T-helper 2 cell (primary cell): ENCODE measurements at regions not wholly inside any gene's neighbourhood (a gene's known extent, or its start where the extent isn't known, plus 50 kb on each side); places are given as distances from the start of the nearest gene placed in this dataset.
"Not testable (repeated sequence)": the region's sequence is repeated elsewhere in the genome, so short reads cannot be mapped to it uniquely, and the experiment has no call there.

Experiments
- DNase-seq, 5 experiments: peaks; one replicate each; pipeline versions ENCODE4 v3.0.0 to v3.0.0-alpha.2; 2012 to 2022

DNA sequence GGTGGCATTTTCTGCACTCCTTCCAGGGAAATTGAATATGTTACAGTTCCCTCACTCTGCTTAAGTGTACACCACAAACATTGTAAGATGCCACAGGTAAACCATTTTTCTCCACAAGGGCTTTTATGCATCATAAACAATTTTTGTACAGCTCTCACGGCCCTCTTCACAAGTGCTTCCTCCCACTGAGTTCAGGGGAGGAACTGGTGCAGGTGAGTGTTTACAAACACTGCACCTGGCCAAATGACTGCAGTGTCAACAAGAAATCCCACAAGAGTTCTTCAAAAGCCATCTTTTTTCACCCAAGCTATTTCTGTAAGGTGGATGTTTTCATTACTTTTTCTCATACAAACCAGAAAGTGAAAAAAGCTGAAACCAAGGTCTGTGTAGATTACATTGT is 973.2 kb downstream of the AACS start:
- no peak for DNase-seq

- no peak for DNase-seq
Observed at GRCh38 chr12:126040307-126040706, 975.1 kb downstream of the AACS start.

DNA sequence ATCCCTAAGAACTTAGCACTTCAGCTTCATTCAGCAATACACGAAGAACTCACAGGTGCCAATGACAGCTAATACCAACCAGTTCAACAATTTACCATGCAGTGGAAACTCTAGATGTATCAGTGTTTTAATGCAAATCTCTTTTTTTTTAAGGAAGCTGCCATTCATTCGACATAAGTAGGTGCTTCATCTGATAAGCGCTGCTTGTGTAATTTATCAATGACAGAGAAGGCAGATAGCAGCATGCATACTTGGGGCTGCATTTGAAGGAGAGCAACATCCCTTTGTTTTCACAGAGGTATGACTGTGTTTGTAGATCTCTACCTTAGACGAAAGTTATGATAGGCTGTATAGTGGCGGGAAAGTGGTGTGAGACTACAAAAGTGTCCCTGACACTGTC is 977.1 kb downstream of the AACS start:
- DNase-seq: no peak

GRCh38 chr12:126049501-126049900 is 984.3 kb downstream of the AACS start:
- DNase-seq: not testable (repeated sequence)

DNA sequence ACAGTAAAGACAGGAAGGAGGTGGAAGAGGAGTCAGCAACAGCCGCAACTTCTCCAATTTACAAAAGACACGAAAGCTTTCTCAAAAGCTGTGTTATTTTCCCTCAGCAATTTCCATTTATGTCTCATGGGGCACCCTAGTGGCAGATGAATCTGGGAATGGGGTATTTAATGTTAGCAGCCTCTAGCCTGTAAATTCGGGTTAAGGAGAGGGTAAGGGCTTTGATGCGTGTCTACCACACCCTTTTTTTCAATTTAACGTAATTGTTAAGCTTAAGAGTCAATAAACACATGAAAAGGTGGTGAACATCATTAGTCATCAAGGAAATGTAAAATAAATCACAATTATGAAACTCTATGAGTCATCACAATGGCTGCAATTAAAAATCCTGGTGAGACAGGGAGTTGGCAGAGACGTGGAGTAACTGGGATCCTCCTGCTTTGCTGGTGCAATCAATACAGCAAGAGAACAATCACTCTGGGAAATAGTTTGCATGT is 986.4 kb downstream of the AACS start:
- DNase-seq: no peak

GRCh38 chr12:126055521-126055920 is 990.3 kb downstream of the AACS start:
- DNase-seq: no peak

GRCh38 chr12:126061777-126062176 is 996.5 kb downstream of the AACS start:
- no peak for DNase-seq

GRCh38 chr12:126064028-126064427 is 998.8 kb downstream of the AACS start:
- no peak for DNase-seq

DNA sequence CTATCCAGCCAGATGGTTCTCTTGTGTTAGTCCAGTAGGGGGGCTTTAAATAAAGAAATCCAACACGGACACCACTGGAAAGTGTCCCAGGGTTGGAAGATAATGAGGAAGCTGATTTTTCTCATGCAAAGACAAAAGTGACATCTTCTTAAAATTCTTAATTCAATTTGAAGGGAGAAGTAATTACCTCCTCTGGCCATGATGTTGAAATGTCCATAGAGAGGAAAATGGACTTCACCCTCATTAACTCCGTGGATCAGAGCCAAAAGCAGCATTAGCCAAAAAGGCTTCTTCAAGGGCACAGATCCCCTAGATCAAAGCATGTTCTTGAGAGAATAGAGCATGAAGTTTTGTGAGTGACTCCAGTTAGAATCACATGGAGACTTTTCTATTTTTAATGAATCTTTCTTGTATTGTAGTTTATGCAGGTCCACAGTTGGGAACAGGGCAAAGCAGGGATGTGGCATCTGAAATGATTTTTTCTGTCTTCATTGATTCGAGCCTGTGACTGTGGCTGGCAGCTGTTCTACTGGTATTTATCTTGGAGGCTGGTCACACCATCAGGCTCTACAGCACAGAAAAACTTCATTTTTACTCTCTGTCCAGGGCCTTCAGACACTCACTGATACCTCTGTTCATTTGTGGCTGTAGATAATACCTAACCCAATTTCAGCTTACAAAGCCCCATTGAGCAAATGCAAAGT is 1002.5 kb downstream of the AACS start:
- DNase-seq: no peak

DNA sequence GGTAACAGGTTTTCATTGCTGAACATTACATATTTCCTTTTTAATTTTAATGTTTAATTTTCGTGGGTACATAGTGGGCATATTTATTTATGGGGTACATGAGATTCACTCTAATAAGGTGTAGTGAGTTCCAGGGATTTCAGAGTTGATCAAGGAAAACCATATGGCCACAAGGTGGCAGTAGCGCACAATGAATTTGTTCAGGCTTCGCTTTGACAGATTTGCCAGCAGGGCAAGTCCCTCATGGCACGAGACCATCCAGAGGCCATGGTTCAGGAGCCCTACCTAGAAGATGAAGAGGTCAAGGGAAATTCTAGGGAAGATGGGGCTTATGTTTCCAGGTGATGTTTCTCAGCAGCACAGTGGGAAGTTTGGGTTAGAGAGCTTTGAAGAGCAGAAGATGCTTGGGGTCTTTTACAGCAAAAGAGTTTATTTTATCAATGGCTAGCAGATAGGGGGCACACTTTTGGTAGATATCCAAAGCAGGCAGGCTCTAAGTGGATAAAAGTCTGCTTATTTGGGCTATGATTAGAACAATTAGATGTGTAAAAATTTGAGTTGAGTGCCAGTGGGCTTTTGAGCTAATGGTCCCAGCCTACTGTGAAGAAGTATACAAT is 1004.4 kb downstream of the AACS start:
- DNase-seq: peak in 3 of 5 experiments; percentile 2 to 50 (median 5)

DNA sequence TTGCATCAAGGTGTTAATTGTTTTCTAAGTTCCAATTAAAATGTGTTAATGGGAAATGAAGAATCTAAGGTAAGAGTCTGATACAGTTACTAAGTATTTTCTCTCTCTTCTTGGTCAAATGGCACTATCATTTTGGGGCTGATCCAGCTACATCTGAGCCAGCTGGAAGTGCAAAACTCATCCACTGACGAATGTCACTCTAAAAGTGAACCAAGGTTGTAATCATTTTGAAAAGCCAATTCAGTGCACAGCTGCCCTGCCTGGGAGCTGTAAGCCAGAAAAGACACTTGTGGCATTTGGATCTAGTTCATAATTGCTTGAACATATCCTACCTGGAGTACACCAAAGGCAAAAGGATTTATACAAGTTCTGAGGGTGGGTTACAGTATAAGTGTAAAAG is 1011.3 kb downstream of the AACS start:
- DNase-seq: no peak

- DNase-seq: no peak
Observed at GRCh38 chr12:126083926-126084325, 1018.7 kb downstream of the AACS start.

- DNase-seq: no peak
Observed at GRCh38 chr12:126084480-126084879, 1019.2 kb downstream of the AACS start.

DNA sequence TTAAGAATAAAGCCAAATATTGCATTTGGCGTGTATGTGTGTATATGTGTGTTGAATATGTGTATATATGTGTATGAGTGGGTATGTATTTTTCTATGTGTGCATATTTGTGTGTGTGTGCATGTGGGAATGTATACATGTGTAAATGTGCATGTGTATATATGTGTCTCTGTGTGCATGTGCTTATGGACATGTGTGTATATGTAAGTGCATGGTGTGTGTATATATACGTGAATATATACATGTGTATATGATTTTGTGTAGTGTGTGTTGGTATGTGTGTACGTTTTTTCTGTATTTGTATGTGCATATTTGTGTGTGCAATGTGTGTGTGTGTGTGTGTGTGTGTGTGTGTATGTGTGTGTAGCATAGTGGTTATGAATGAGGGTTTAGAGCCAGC is 1021.0 kb downstream of the AACS start:
- no peak for DNase-seq

- no peak for DNase-seq
Observed at GRCh38 chr12:126087692-126088091, 1022.5 kb downstream of the AACS start.

- no peak for DNase-seq
Observed at GRCh38 chr12:126093908-126094307, 1028.7 kb downstream of the AACS start.

DNA sequence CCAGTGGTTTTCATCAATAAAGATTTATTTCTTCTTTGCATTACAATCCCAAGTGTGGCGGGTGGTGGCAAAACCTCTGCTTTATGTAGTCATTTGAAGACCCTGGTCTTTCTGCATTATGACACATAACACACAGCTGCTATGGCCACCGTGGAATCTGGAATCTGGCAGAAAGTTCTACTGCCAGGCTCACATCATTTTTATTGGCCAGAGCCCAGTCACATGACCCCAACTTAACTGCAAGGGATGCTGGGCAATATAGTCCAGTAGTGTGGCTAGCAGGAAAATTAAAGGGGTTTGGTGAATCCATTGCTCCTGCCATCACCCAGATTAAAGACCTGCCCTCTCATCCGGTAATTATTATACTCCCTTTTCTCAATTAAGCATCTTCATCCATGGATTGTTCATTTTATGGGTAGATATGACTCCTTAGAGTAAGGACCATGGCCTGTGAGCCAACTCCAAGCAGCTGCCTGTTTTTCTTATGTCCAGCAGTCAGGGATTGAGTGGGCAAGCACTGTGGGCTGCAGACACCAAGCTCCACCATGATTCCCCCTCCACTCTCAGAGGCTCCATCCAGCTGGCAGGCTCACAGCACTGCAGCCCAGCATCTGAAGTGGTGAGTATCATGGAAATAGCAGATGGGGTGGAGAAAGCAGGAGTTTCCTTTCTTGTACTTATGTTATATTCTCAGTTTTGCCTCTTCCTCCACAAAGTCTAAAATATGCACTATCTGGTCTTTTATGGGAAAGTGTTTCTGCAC is 1030.7 kb downstream of the AACS start:
- DNase-seq: no peak

GRCh38 chr12:126106706-126107105 is 1041.5 kb downstream of the AACS start:
- DNase-seq: no peak

GRCh38 chr12:126107659-126108058 is 1042.4 kb downstream of the AACS start:
- no peak for DNase-seq

DNA sequence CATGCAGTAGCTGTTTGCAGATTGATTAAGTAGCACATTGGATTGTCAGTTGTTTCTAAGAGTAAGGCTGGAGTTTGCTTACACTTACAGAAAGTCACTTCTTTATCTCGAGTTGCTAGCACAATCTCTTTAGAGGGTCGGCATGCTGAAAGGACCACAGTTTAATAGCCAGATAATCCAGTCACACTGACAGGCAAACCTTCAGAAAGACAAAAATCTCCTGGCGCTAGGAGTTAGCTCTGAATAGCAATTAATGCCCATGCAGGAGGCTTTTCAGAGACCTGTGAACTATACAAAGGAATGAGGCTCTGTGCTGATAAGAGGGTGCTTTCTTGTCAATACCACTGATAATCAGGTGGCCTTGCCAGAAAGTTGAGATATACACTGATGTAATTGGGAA is 1043.0 kb downstream of the AACS start:
- no peak for DNase-seq

DNA sequence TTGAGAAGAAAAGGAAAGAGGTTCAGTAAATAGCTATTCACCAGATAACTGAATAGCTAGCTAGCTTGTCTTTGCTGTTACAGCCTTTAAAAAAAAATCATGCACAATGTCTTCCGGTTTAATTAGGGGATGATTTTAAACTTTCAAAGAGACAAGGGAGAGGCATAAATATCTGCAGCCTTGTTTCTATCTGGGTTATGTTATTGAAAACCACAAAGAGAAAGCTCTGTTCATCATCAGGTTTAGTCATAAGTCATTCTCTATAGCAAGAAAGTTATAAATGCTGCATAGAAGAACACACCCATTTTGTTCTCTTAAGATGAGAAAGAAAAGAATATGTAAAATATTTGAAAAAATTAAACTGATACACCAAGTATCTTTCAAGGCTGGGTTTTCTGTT is 1046.9 kb downstream of the AACS start:
- DNase-seq: no peak

DNA sequence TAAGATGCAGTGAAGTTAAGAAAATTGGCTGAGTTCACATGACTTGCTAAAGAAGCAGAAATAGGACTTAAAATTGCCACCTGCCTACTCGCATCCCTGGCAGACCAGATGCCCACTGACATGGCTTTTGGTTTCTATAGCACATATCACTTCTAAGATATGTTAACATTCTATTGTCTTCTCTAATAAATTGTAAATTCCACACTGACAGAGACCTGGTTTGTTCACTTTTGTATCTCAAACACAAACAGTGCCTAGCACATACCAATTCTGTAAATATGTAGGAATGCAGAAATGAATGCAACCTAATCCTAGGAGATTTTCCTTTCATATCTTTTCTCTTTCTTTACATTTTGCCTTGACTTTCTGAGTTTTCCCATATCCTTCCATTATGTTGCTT is 1047.6 kb downstream of the AACS start:
- no peak for DNase-seq

DNA sequence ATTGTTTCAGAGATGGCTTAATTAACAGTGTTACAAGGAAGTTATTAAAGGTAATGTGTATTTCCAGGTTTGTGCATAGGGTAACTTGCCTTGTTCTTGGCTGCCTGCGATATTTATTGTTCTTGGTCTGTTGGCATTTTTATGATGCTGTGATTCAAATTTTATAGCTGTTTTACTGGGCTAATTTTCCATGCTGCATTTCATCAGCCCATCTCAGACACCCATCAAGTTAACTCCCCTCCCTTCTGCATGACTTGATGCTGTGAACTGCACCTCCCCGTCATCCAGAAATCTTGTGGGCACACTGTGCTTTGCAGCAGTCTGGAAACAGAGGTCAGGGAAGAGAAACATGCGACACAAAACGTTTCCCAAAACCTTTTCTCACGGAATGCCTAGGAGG is 1049.2 kb downstream of the AACS start:
- DNase-seq: no peak

GRCh38 chr12:126117502-126117901 is 1052.3 kb downstream of the AACS start:
- DNase-seq: no peak
